Activated naive CD8-positive, alpha-beta T cell treated with anti-CD3 and anti-CD28 coated beads, Interleukin-2, amount 50 U/mL, for 24 hours (primary cell): ENCODE measurements at regions not wholly inside any gene's neighbourhood (a gene's known extent, or its start where the extent isn't known, plus 50 kb on each side); places are given as distances from the start of the nearest gene placed in this dataset.

ENCODE experiments used
- ATAC-seq: fragments of 150-1000 bp; cut with Tn5 transposase; one replicate; pipeline ENCODE4 v1.10.0; 2021
- DNase-seq: peaks from one replicate; pipeline ENCODE4 v3.0.0; 2021
- H3K27ac Mint-ChIP-seq: one replicate; pipeline ENCODE4 v1.8.0; 2021; ENCODE audit warnings: mild to moderate bottlenecking, mixed read lengths
- H3K27me3 Mint-ChIP-seq: one replicate; pipeline ENCODE4 v1.8.0; 2021; ENCODE audit warnings: mixed read lengths
- H3K36me3 Mint-ChIP-seq: one replicate; pipeline ENCODE4 v1.8.0; 2021; ENCODE audit warnings: low read depth, mixed read lengths
- H3K4me1 Mint-ChIP-seq: one replicate; pipeline ENCODE4 v1.8.0; 2021; ENCODE audit warnings: mixed read lengths
- H3K4me3 Mint-ChIP-seq: one replicate; pipeline ENCODE4 v1.8.0; 2021; ENCODE audit warnings: mild to moderate bottlenecking, moderate library complexity, mixed read lengths
- H3K9me3 Mint-ChIP-seq: one replicate; pipeline ENCODE4 v1.8.0; 2021; ENCODE audit warnings: mixed read lengths

GRCh38 chr14:104337351-104337750, 199.0 kb downstream of the KIF26A start:
- ATAC-seq (no peak), DNase-seq (no peak)
- Mint-ChIP-seq H3K4me1 (no peaks in the 10 kb centered on the region), H3K9me3 (peaks cover 23% of the 10 kb centered on the region), H3K27ac (no peak overlapping the region), H3K4me3 (no peak overlapping the region), H3K27me3 (no peaks in the 10 kb centered on the region), H3K36me3 (no peaks in the 10 kb centered on the region)

DNA sequence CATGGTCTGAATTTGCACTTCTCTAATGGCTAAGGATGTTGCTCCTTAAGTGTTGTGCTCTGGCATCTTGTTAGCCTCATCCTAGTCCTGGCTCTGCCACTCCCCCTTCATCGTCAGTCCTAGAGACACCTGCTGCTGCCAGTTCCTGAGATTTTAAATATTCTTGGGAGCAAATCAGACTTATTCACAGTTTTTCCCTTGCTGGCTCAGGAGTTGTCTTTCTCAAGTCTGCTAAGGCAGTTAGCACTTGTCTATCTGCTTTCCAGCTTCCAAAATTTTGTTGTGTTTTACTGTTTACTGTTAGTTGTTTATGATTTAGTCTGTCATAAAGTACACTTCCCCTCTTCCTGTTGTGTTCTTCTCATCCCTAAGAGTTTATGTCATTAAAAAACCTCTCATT, 201.0 kb downstream of the KIF26A start:
- ATAC-seq (no peak), DNase-seq (no peak)
- Mint-ChIP-seq H3K4me1 (no peaks in the 10 kb centered on the region), H3K27ac (no peak overlapping the region), H3K4me3 (no peak overlapping the region), H3K9me3 (peaks cover 23% of the 10 kb centered on the region), H3K36me3 (no peaks in the 10 kb centered on the region), H3K27me3 (no peaks in the 10 kb centered on the region)

- DNase-seq, result no peak
- ATAC-seq, result no peak
- peaks cover 23% of the 10 kb centered on the region for H3K9me3 Mint-ChIP-seq
- H3K4me3 Mint-ChIP-seq, result no peak overlapping the region
- H3K27ac Mint-ChIP-seq, result no peak overlapping the region
- no peaks in the 10 kb centered on the region for H3K27me3 Mint-ChIP-seq
- no peaks in the 10 kb centered on the region for H3K36me3 Mint-ChIP-seq
- no peaks in the 10 kb centered on the region for H3K4me1 Mint-ChIP-seq
These were observed 201.4 kb downstream of the KIF26A start for GRCh38 chr14:104339829-104340228.

DNA sequence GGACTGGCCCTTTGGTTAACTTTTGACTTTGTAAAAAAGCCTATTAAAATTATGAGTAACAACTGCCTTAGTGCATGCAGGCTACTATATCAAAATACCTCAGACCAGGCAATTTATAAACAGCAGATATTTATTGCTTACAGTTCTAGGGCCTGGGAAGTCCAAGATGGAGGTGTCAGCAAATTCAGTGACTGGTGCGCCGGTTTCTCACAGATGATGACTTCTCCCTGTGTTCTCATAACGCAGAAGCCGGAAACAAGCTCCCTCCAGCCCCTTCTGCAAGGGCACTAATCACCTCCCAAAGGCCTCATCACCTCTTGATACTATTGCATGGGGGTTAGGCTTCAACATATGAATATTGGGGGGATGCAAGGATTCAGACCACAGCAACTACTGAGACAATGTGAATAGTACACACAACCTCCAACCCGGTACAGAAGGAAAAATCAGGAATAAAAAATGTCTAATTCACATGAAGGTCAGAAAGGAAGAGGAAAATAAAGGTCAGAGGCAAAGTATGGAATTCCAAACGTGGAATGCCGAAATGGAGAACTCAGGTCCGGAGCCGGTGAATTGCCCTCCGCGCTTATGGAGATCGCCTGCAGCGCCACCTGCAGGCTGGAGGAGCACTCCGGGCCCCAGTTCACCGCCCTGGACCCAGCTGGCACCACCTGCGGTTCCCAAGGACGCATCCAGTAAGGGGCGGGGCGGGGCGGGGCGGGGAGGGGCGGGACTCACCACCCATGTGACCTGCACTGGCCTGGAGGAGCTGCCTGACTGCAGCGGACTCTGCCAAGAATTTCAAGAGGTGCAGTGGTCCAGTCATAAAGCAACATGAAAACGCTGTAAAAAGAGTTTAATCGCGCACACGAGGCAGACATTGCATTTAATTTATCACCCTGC, 203.4 kb downstream of the KIF26A start:
- no peaks in the 10 kb centered on the region for H3K36me3 Mint-ChIP-seq
- H3K9me3 Mint-ChIP-seq, result peaks cover 23% of the 10 kb centered on the region
- DNase-seq, result peak; percentile 22
- H3K27ac Mint-ChIP-seq, result no peak overlapping the region
- H3K4me1 Mint-ChIP-seq, result no peaks in the 10 kb centered on the region
- no peak overlapping the region for H3K4me3 Mint-ChIP-seq
- peak; percentile 52 for ATAC-seq
- H3K27me3 Mint-ChIP-seq, result no peaks in the 10 kb centered on the region

GRCh38 chr14:104342435-104343293, 204.3 kb downstream of the KIF26A start:
- Mint-ChIP-seq H3K4me1 (no peaks in the 10 kb centered on the region), H3K27me3 (no peaks in the 10 kb centered on the region), H3K9me3 (peaks cover 23% of the 10 kb centered on the region), H3K27ac (no peak overlapping the region), H3K4me3 (no peak overlapping the region), H3K36me3 (no peaks in the 10 kb centered on the region)
- ATAC-seq, result no peak
- DNase-seq, result no peak

GRCh38 chr14:104343294-104343625, 204.9 kb downstream of the KIF26A start:
- no peak for DNase-seq
- H3K36me3 Mint-ChIP-seq, result no peaks in the 10 kb centered on the region
- no peak overlapping the region for H3K4me3 Mint-ChIP-seq
- no peak for ATAC-seq
- H3K27ac Mint-ChIP-seq, result no peak overlapping the region
- peaks cover 18% of the 10 kb centered on the region for H3K9me3 Mint-ChIP-seq
- H3K4me1 Mint-ChIP-seq, result no peaks in the 10 kb centered on the region
- no peaks in the 10 kb centered on the region for H3K27me3 Mint-ChIP-seq

DNA sequence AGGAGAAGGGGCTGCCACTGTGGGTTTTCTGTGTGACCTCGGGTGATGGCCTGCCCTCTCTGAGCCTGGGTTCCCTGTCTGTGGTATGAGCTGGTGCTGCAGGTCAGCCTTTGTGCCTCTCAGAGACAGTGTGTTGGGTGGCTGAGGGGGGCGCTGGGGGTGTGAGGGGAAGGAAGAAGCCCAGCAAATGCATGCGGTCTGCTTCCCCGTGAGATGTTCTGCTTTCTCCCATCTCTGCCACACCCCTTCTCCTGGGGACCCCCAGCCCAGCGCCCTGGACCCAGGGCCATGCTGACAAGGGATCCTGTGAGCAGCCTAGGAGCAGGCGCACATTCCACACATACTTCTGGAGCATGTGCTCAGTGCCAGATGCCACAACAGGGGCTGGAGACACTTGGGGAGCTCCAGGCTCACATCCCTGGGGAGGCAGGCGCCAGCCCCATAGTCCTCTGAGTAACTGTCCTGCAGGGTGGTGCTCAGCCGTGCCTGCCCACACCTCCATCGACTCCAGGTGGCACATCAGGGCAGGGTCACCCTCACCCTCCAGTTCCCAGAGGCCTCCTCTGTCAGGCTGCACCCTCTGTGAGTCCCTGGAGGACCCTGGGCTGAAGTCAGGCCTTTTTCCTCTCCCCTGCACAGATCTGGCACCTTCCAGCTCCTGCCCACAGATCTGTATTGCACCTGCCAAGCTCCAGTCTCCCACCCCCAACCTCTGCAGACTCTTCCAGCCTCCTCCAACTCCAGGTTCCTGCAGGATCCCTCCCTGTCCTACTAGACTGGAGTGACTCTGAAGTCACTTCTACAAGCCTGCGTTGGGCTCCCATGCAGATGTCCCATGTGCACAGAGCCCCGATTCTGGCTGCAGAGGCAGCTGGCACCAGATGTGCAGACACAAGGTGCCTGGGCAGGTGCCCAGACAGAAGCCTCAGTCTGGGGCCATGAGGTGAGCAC, 205.6 kb downstream of the KIF26A start:
- ATAC-seq, result no peak
- Mint-ChIP-seq H3K27me3 (no peaks in the 10 kb centered on the region), H3K4me3 (no peak overlapping the region), H3K4me1 (no peaks in the 10 kb centered on the region), H3K9me3 (peaks cover 11% of the 10 kb centered on the region), H3K27ac (no peak overlapping the region), H3K36me3 (no peaks in the 10 kb centered on the region)
- DNase-seq, result no peak

- no peak overlapping the region for H3K27ac Mint-ChIP-seq
- H3K27me3 Mint-ChIP-seq, result no peaks in the 10 kb centered on the region
- H3K9me3 Mint-ChIP-seq, result peaks cover 6% of the 10 kb centered on the region
- ATAC-seq (no peak), DNase-seq (no peak)
- no peak overlapping the region for H3K4me3 Mint-ChIP-seq
- H3K36me3 Mint-ChIP-seq, result no peaks in the 10 kb centered on the region
- H3K4me1 Mint-ChIP-seq, result no peaks in the 10 kb centered on the region
These were observed 206.6 kb downstream of the KIF26A start for GRCh38 chr14:104344818-104345620.

DNA sequence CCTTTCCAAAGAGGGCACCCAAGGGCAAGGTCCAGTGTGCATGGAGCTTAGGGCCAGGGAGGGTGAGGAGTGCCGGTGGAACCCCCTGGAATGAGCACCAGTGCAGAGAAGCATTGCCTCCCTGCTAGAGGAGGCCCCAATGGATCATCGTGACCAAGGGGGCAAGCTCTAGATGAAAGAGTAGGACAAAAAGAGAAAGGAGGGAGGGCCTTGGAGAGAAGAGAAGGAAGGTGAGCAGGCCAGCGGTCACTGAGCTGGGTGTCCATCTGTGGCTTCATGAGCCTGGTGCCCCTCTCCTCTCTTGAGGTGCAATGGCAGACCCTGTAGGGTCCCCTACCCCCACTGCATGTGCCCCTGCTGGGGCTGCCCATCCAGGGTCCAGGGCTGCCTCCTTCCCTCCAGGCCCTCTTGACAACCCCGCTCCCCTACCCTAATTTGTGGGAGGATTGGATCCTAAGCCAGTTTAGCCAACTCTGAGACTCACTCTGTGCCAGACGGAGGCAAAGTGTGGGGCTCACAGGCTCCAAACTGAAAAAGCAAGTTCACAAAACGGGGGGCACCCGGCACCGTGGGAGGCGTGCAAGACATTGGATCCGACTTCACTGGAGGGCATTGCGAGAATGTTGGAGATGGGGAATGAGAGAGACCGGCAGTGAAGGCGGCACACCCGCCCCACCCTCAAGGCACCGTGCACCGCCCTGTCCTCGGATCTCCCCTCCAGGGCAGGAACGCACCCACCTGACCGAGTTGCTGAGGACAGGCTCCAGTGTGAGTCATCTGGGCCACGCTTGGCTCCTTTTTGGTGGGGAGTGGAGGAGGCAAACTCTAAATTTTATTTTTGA, 207.5 kb downstream of the KIF26A start:
- DNase-seq (no peak), ATAC-seq (no peak)
- Mint-ChIP-seq H3K36me3 (no peaks in the 10 kb centered on the region), H3K4me3 (no peak overlapping the region), H3K9me3 (no peaks in the 10 kb centered on the region), H3K4me1 (no peaks in the 10 kb centered on the region), H3K27me3 (no peaks in the 10 kb centered on the region), H3K27ac (no peak overlapping the region)

DNA sequence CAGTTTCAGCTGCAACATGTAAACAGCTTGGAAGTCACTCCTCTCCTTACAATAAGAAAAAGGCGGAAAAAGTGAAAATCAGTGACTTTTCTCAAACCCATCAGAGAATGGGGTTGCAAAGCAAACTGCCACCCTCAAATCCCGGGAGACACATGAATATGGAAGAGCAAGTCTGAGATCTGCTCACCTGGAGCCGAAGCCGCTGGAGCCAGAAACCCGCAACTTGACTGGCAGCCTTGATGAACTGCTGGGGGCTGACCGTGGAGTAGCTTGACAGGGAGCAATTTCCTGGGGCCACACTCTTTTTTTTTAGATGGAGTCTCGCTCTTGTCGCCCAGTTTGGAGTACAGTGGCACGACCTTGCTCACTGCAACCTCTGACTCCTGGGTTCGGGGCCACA, 208.2 kb downstream of the KIF26A start:
- H3K4me3 Mint-ChIP-seq, result no peak overlapping the region
- H3K27ac Mint-ChIP-seq, result no peak overlapping the region
- no peaks in the 10 kb centered on the region for H3K27me3 Mint-ChIP-seq
- H3K36me3 Mint-ChIP-seq, result no peaks in the 10 kb centered on the region
- no peaks in the 10 kb centered on the region for H3K4me1 Mint-ChIP-seq
- no peak for ATAC-seq
- no peaks in the 10 kb centered on the region for H3K9me3 Mint-ChIP-seq
- no peak for DNase-seq

DNA sequence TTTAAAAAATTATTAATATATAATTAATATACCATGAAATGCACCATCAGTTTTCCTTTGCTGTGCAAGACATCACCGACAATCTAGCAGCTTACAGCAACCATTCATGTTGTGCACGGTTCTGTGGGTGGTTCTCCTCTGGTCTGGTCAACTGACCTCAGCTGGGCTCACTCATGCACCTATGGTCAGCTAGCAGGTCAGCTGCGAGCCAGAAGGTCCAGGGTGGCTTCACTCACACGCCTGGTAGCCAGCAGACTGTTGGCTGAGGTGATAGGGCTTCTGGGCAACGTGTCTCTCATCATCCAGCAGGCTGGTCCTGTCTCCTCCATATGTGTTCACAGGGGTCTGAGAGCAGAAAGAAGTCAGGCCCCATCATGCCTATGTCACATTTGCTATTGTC, 210.4 kb downstream of the KIF26A start:
- H3K27me3 Mint-ChIP-seq, result no peaks in the 10 kb centered on the region
- H3K9me3 Mint-ChIP-seq, result peaks cover 3% of the 10 kb centered on the region
- H3K36me3 Mint-ChIP-seq, result no peaks in the 10 kb centered on the region
- ATAC-seq (no peak), DNase-seq (no peak)
- H3K4me1 Mint-ChIP-seq, result no peaks in the 10 kb centered on the region
- H3K27ac Mint-ChIP-seq, result no peak overlapping the region
- no peak overlapping the region for H3K4me3 Mint-ChIP-seq

- no peak for ATAC-seq
- no peaks in the 10 kb centered on the region for H3K36me3 Mint-ChIP-seq
- H3K4me1 Mint-ChIP-seq, result no peaks in the 10 kb centered on the region
- H3K4me3 Mint-ChIP-seq, result no peak overlapping the region
- H3K27ac Mint-ChIP-seq, result no peak overlapping the region
- H3K27me3 Mint-ChIP-seq, result no peaks in the 10 kb centered on the region
- DNase-seq, result no peak
- peaks cover 3% of the 10 kb centered on the region for H3K9me3 Mint-ChIP-seq
These were observed 211.6 kb downstream of the KIF26A start for GRCh38 chr14:104349950-104350349.
